Panc1 (cell line): ENCODE measurements at regions not wholly inside any gene's neighbourhood (a gene's known extent, or its start where the extent isn't known, plus 50 kb on each side); places are given as distances from the start of the nearest gene placed in this dataset.

Experiments used
- ATAC-seq: fragments of 200-7000 bp; cut with Tn5 transposase; 2 replicates; pipeline ENCODE4 v1.9.1; 2020; ENCODE audit warnings: mild to moderate bottlenecking, moderate library complexity
- BruUV-seq: library from RNA; stranded (reverse); fragments of 400-500 nt; replicated peaks from 2 replicates; lab custom pipeline; 2021; lab: Mats Ljungman, UMichigan
- CTCF ChIA-PET: fragments of 300-600 bp; sonication (Branson Sonifier 250); formaldehyde crosslinking; loops from one replicate; lab custom pipeline; 2022; ENCODE audit warnings: antibody characterized with exemption; lab: Charles Lee
- POLR2A ChIA-PET: fragments of 300-600 bp; sonication (Branson Sonifier 250); formaldehyde crosslinking; loops from one replicate; lab custom pipeline; 2022; ENCODE audit warnings: antibody characterized with exemption; lab: Charles Lee
- DNase-seq: peaks from one replicate; pipeline ENCODE4 v3.0.0-alpha.2; 2010; ENCODE audit warnings: low read depth, low spot score
- H3K27ac ChIP-seq: 2 replicates; pipeline ENCODE4 v1.5.1; 2011; ENCODE audit warnings: mild to moderate bottlenecking, low read length, inconsistent platforms
- H3K27me3 ChIP-seq: fragments of 200-500 bp; sonication (Bioruptor generic); 2 replicates; pipeline ENCODE4 v1.6.0; 2014; ENCODE audit warnings: low read length, inconsistent platforms; ENCODE audit not compliant: control insufficient read depth, insufficient read depth
- H3K36me3 ChIP-seq: fragments of 200-500 bp; sonication (Bioruptor generic); 2 replicates; pipeline ENCODE4 v1.5.1; 2014; ENCODE audit warnings: inconsistent platforms, mild to moderate bottlenecking, low read length, moderate library complexity; ENCODE audit not compliant: control insufficient read depth, insufficient read depth
- H3K4me1 ChIP-seq: 2 replicates; pipeline ENCODE4 v1.5.1; 2011; ENCODE audit warnings: inconsistent platforms, mild to moderate bottlenecking, low read length, moderate library complexity; ENCODE audit not compliant: control insufficient read depth, insufficient read depth
- H3K4me3 ChIP-seq, 2 experiments: 2 replicates each; pipeline ENCODE4 v1.5.1; 2011 to 2012; ENCODE audit warnings: low read depth in 2 of 2, low read length in 2 of 2, mild to moderate bottlenecking in 2 of 2, inconsistent platforms in 1 of 2, moderate library complexity in 1 of 2
- H3K9me3 ChIP-seq: fragments of 200-500 bp; sonication (Bioruptor generic); 2 replicates; pipeline ENCODE4 v1.5.1; 2014; ENCODE audit warnings: low read depth, mild to moderate bottlenecking, inconsistent platforms, low read length, moderate library complexity; ENCODE audit not compliant: control insufficient read depth, insufficient read depth
- POLR2AphosphoS5 ChIP-seq: IDR thresholded peaks from 2 replicates; pipeline ENCODE4 v1.6.1; 2012; ENCODE audit warnings: mild to moderate bottlenecking, low read depth, low read length, moderate library complexity
- SIN3A ChIP-seq: IDR thresholded peaks from 2 replicates; pipeline ENCODE4 v1.6.1; 2012; ENCODE audit warnings: low read depth, mild to moderate bottlenecking, low read length, moderate library complexity, borderline replicate concordance; ENCODE audit not compliant: insufficient read depth
- TCF7L2 ChIP-seq: IDR thresholded peaks from 2 replicates; pipeline ENCODE4 v1.6.1; 2011; ENCODE audit warnings: mild to moderate bottlenecking, low read depth, low read length, inconsistent platforms
- in situ Hi-C: cut with HindIII; loops from 2 replicates; pipeline ENCODE4 v1.10.0; 2016; ENCODE audit warnings: low sequenced_read_pairs, low pct_unique_long_range_greater_than_20kb
- intact Hi-C: fragments of 100-400 bp; cut with micrococcal nuclease; formaldehyde crosslinking; loops from one replicate; pipeline ENCODE4 v1.10.0; 2022; ENCODE audit not compliant: unreplicated experiment
- TF ChIP-seq, protein P1 (sequence below), 2 experiments: IDR thresholded peaks; 2 replicates each; pipeline ENCODE4 v1.6.1; 2011 to 2012; ENCODE audit warnings: low read depth in 2 of 2, control low read depth in 1 of 2, low read length in 1 of 2, mild to moderate bottlenecking in 1 of 2, moderate library complexity in 1 of 2; ENCODE audit not compliant: insufficient read depth in 1 of 2
- TF ChIP-seq, protein P2 (sequence below): fragments of 450-650 bp; IDR thresholded peaks from 2 replicates; pipeline ENCODE4 v1.5.1; 2017; ENCODE audit warnings: mild to moderate bottlenecking

DNA sequence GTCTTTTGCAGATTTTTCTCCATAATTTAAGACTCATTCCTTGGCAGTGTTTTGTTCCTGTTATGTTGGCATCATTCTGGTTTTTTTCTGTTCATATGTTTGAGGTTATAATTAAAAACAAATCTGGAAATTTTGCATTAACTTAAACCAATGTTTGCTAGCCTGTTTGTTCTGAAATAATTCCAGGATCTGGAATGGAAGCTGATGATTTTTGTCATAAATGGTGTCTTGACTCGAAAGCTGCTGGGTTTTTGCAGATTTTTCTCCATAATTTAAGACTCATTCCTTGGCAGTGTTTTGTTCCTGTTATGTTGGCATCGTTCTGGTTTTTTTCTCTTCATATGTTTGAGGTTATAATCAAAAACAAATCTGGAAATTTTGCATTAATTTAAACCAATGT is 318.7 kb upstream of the IRX4 start:
- H3K27ac ChIP-seq, result no peak overlapping the region
- ChIA-PET CTCF (no interaction called here), POLR2A (no interaction called here)
- intact Hi-C loops (no loop called here), in situ Hi-C loops (no loop called here)
- BruUV-seq, result no TSS peak
- no peaks in the 10 kb centered on the region for H3K4me1 ChIP-seq
- H3K27me3 ChIP-seq, result peaks cover 8% of the 10 kb centered on the region
- TF ChIP-seq, protein P1, sequence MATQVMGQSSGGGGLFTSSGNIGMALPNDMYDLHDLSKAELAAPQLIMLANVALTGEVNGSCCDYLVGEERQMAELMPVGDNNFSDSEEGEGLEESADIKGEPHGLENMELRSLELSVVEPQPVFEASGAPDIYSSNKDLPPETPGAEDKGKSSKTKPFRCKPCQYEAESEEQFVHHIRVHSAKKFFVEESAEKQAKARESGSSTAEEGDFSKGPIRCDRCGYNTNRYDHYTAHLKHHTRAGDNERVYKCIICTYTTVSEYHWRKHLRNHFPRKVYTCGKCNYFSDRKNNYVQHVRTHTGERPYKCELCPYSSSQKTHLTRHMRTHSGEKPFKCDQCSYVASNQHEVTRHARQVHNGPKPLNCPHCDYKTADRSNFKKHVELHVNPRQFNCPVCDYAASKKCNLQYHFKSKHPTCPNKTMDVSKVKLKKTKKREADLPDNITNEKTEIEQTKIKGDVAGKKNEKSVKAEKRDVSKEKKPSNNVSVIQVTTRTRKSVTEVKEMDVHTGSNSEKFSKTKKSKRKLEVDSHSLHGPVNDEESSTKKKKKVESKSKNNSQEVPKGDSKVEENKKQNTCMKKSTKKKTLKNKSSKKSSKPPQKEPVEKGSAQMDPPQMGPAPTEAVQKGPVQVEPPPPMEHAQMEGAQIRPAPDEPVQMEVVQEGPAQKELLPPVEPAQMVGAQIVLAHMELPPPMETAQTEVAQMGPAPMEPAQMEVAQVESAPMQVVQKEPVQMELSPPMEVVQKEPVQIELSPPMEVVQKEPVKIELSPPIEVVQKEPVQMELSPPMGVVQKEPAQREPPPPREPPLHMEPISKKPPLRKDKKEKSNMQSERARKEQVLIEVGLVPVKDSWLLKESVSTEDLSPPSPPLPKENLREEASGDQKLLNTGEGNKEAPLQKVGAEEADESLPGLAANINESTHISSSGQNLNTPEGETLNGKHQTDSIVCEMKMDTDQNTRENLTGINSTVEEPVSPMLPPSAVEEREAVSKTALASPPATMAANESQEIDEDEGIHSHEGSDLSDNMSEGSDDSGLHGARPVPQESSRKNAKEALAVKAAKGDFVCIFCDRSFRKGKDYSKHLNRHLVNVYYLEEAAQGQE (IDR thresholded peaks at IDR 0.05; ENCODE audit: insufficient read depth in 1 of 2, low read depth in 2 of 2, low read length in 1 of 2), result no peak
- TF ChIP-seq SIN3A, result no peak
- TF ChIP-seq TCF7L2, result no peak
- TF ChIP-seq POLR2AphosphoS5, result no peak
- TF ChIP-seq, protein P2, sequence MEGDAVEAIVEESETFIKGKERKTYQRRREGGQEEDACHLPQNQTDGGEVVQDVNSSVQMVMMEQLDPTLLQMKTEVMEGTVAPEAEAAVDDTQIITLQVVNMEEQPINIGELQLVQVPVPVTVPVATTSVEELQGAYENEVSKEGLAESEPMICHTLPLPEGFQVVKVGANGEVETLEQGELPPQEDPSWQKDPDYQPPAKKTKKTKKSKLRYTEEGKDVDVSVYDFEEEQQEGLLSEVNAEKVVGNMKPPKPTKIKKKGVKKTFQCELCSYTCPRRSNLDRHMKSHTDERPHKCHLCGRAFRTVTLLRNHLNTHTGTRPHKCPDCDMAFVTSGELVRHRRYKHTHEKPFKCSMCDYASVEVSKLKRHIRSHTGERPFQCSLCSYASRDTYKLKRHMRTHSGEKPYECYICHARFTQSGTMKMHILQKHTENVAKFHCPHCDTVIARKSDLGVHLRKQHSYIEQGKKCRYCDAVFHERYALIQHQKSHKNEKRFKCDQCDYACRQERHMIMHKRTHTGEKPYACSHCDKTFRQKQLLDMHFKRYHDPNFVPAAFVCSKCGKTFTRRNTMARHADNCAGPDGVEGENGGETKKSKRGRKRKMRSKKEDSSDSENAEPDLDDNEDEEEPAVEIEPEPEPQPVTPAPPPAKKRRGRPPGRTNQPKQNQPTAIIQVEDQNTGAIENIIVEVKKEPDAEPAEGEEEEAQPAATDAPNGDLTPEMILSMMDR, result no peak
- DNase-seq, result no peak
- ATAC-seq, result no peak
- H3K36me3 ChIP-seq, result no peaks in the 10 kb centered on the region
- no peak overlapping the region for H3K4me3 ChIP-seq
- no peaks in the 10 kb centered on the region for H3K9me3 ChIP-seq

DNA sequence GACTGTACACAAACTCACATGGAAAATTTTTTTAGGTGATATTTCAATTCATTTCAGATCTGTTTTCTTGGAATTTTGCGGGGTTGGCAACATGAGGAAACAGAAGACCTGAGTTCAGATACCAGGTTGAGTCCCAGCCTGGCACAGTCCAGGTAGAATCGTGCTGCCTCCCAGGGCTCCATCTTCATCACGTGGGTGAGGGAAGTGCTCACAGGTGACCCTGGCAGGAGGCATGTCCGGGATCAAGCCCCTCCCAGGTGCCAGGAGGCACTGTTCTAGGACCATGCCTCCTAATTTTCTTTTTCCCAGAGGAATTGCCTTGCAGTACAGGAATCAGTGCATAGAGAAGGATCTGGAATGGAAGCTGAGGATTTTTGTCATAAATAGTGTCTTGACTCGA is 318.3 kb upstream of the IRX4 start:
- ATAC-seq (no peak), DNase-seq (no peak)
- H3K4me3 ChIP-seq, result no peak overlapping the region
- H3K36me3 ChIP-seq, result no peaks in the 10 kb centered on the region
- CTCF ChIA-PET, result no interaction called here
- no TSS peak for BruUV-seq
- H3K4me1 ChIP-seq, result no peaks in the 10 kb centered on the region
- intact Hi-C loops (no loop called here), in situ Hi-C loops (no loop called here)
- POLR2A ChIA-PET, result no interaction called here
- H3K27ac ChIP-seq, result no peak overlapping the region
- peaks cover 8% of the 10 kb centered on the region for H3K27me3 ChIP-seq
- TF ChIP-seq, protein P2, result no peak
- TF ChIP-seq, protein P1 (IDR thresholded peaks at IDR 0.05; ENCODE audit: insufficient read depth in 1 of 2, low read depth in 2 of 2, low read length in 1 of 2), result no peak
- no peak for TF ChIP-seq POLR2AphosphoS5
- TF ChIP-seq TCF7L2, result no peak
- TF ChIP-seq SIN3A, result no peak
- H3K9me3 ChIP-seq, result no peaks in the 10 kb centered on the region
